VCaP (cell line): ENCODE measurements at regions not wholly inside any gene's neighbourhood (a gene's known extent, or its start where the extent isn't known, plus 50 kb on each side); places are given as distances from the start of the nearest gene placed in this dataset.
"Not testable (repeated sequence)": the region's sequence is repeated elsewhere in the genome, so short reads cannot be mapped to it uniquely, and the experiment has no call there.

Experiments used
- H3K27ac ChIP-seq: fragments of 450-650 bp; 2 replicates; pipeline ENCODE4 v1.5.1; 2017
- TF ChIP-seq, protein P1 (sequence below): fragments of 450-650 bp; conservative IDR thresholded peaks from 2 replicates; pipeline ENCODE4 v1.5.1; 2017; ENCODE audit warnings: mild to moderate bottlenecking, moderate library complexity

DNA sequence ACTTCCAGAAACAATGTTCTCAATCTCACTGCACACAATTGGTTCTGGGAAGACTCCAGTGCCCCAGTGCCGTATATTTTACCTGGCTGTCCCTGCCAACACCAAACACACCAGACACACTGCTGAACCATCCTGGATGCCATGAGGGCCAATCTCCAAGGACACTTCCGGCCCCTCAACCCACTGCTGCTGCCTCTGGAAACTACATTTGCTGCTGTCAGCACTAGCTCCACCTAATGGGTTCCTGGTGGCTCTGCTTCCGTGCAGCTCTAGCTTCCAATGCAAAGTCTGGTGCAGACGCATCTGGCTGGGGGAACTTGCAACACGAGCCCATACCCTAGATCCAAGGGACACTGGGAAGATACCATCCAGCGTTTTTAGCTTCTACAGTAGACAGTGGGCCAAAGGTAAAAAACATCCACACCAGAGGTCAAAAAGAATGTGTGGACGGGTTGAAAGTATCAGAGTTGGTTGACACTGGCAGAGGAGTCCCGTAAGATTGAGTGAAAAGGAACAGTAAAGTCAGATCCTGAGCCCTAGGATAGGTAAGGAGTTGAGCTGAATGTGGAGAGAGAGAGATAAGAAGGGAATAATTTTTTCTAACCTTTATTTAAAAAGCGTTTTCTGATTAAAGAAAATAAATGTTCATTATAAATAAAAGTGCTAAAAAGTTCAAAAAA, 99.7 kb upstream of the KIF2A start:
- H3K27ac ChIP-seq = no peak overlapping the region

GRCh38 chr5:62208218-62208852, 97.7 kb upstream of the KIF2A start:
- TF ChIP-seq, protein P1, sequence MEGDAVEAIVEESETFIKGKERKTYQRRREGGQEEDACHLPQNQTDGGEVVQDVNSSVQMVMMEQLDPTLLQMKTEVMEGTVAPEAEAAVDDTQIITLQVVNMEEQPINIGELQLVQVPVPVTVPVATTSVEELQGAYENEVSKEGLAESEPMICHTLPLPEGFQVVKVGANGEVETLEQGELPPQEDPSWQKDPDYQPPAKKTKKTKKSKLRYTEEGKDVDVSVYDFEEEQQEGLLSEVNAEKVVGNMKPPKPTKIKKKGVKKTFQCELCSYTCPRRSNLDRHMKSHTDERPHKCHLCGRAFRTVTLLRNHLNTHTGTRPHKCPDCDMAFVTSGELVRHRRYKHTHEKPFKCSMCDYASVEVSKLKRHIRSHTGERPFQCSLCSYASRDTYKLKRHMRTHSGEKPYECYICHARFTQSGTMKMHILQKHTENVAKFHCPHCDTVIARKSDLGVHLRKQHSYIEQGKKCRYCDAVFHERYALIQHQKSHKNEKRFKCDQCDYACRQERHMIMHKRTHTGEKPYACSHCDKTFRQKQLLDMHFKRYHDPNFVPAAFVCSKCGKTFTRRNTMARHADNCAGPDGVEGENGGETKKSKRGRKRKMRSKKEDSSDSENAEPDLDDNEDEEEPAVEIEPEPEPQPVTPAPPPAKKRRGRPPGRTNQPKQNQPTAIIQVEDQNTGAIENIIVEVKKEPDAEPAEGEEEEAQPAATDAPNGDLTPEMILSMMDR = no peak
- H3K27ac ChIP-seq = no peak overlapping the region

More for the DNA sequence above, 99.7 kb upstream of the KIF2A start:
- TF ChIP-seq, protein P1 = peak; percentile 44; the same call in 1 of the 2 replicates

- no peak overlapping the region for H3K27ac ChIP-seq
- TF ChIP-seq, protein P1 = no peak
These were observed 94.6 kb upstream of the KIF2A start for GRCh38 chr5:62211405-62211804.

DNA sequence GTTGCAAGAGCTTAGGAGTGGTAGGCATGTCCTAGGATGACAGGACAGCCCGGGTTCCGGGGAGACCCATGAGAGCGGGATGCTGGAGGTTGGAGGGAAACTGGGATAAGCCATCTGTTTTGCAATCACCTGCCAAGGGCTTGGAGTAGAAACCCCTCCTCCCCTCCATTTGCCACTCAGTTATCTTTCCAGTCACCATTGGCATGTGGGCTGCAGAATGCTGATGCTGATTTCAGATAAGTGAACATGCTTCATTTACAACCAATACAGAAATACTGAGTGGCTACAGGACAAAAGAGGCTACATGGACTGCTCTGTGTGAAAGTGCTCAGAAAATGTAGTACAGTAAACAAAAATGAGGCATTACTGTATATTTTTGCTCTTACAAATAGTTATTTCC, 93.4 kb upstream of the KIF2A start:
- TF ChIP-seq, protein P1 = no peak
- no peak overlapping the region for H3K27ac ChIP-seq

DNA sequence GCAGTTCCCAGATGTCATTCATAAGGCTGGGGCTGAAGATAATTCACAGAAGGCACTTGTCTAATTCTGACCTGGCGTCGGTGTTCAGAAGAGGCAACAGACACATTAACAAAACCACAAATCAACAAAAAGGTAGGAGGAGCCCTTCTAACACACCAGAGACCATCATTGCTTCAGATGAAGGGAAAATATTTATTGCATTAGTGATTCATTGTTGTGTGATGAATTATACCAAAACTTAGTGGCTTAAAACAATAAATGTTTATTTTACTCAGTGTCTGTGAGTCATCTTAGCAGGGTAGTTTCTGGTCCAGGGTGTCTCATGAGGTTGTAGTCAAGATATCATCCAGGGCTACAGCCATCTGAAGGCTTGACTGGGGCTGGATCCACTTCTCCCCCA, 91.3 kb upstream of the KIF2A start:
- TF ChIP-seq, protein P1 = no peak
- no peak overlapping the region for H3K27ac ChIP-seq

DNA sequence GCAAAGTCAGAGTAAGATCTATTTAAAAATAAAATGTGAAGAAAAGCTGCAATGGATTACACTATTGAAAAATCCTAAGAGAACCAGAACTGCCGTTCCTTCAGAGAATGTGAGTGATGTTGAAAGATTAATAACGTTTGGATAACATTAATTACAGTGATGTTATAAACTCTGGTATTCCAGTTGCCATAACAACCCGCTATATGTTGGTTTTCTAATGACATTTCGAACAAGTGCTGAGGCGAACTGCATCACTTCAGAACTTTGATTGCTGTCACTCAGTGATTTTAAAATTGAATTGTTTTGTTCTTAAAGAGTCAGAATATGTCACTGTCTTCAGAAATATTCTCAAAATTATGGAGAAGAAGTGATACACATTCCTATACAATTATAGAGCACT, 89.4 kb upstream of the KIF2A start:
- not testable (repeated sequence) for H3K27ac ChIP-seq

- not testable (repeated sequence) for H3K27ac ChIP-seq
These were observed 88.9 kb upstream of the KIF2A start for GRCh38 chr5:62217095-62217494.

GRCh38 chr5:62218860-62219259, 87.1 kb upstream of the KIF2A start:
- not testable (repeated sequence) for H3K27ac ChIP-seq

- H3K27ac ChIP-seq = not testable (repeated sequence)
These were observed 84.1 kb upstream of the KIF2A start for GRCh38 chr5:62221881-62222280.

DNA sequence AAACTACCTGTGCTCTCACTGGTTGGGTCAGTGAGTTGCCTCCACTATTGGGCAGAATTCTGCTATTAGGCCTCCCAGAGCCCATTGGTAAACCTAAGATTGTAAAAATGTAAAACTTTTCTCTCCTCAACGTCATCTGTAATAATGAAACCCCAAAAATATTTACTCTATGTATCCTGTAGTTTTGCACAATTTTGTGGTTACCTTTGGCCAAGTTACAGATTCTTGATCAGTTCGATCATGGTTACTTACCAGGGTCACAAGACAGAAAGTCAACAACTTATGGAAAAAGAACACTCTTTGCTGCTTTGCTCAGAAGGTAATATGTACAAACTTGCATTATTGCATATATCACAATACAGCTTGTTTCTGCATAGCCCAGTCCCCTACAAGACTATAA, 83.7 kb upstream of the KIF2A start:
- H3K27ac ChIP-seq = not testable (repeated sequence)
